CD14-positive monocyte (primary cell): ENCODE measurements at regions not wholly inside any gene's neighbourhood (a gene's known extent, or its start where the extent isn't known, plus 50 kb on each side); places are given as distances from the start of the nearest gene placed in this dataset.

ENCODE experiments used
- DNase-seq, 3 donors: peaks; one replicate each; pipeline ENCODE4 v3.0.0-alpha.2; 2011 to 2022
- H2AFZ ChIP-seq: 2 replicates; pipeline ENCODE4 v1.6.0; 2012; ENCODE audit warnings: mild to moderate bottlenecking, low read depth, low read length, inconsistent platforms; ENCODE audit not compliant: insufficient read depth, poor library complexity, severe bottlenecking
- H3K27ac ChIP-seq, 2 donors: 1 replicate in 1 of 2; 2 replicates in 1 of 2; pipeline ENCODE4 v1.5.1; 2012 to 2013; ENCODE audit warnings: low read length in 2 of 2, control low read depth in 1 of 2, inconsistent platforms in 1 of 2, low read depth in 1 of 2, mild to moderate bottlenecking in 1 of 2
- H3K27me3 ChIP-seq, 2 donors: one replicate each; pipeline versions ENCODE4 v1.6.0 to v1.6.1; 2011 to 2013; ENCODE audit warnings: low read length in 2 of 2; ENCODE audit not compliant: control insufficient read depth in 2 of 2, insufficient read depth in 2 of 2
- H3K36me3 ChIP-seq, 2 donors: replicated peaks in 1 of 2; 1 replicate in 1 of 2; 2 replicates in 1 of 2; pipeline versions ENCODE4 v1.5.1 to v1.6.1; 2012 to 2013; ENCODE audit warnings: low read length in 2 of 2, control low read depth in 1 of 2, inconsistent platforms in 1 of 2, mild to moderate bottlenecking in 1 of 2; ENCODE audit not compliant: insufficient read depth in 2 of 2, control insufficient read depth in 1 of 2
- H3K4me1 ChIP-seq, 2 donors: 1 replicate in 1 of 2; 2 replicates in 1 of 2; pipeline versions ENCODE4 v1.5.1 to v1.6.1; 2012 to 2013; ENCODE audit warnings: low read length in 2 of 2, control low read depth in 1 of 2, inconsistent platforms in 1 of 2, mild to moderate bottlenecking in 1 of 2, moderate library complexity in 1 of 2; ENCODE audit not compliant: insufficient read depth in 2 of 2, control insufficient read depth in 1 of 2
- H3K4me2 ChIP-seq: replicated peaks from 2 replicates; pipeline ENCODE3; 2012; ENCODE audit warnings: low read length, moderate library complexity, mild to moderate bottlenecking; ENCODE audit not compliant: poor library complexity, severe bottlenecking; ENCODE audit errors: extremely low read depth
- H3K4me3 ChIP-seq, 3 experiments: fragments of 200-600 bp in 1 of 3; sonication (generic) in 1 of 3; replicated peaks in 1 of 3; 1 replicate in 2 of 3; 2 replicates in 1 of 3; pipeline ENCODE4 v1.5.1; 2011 to 2013; ENCODE audit warnings: low read length in 3 of 3, mild to moderate bottlenecking in 3 of 3, control low read depth in 2 of 3, low read depth in 2 of 3, inconsistent platforms in 1 of 3, moderate library complexity in 1 of 3
- H3K79me2 ChIP-seq: 2 replicates; pipeline ENCODE4 v1.6.0; 2012; ENCODE audit warnings: mild to moderate bottlenecking, control low read depth, inconsistent platforms, low read length, moderate library complexity; ENCODE audit not compliant: insufficient read depth
- H3K9ac ChIP-seq: 2 replicates; pipeline ENCODE4 v1.6.0; 2017; ENCODE audit warnings: low read length, mild to moderate bottlenecking; ENCODE audit not compliant: insufficient read depth, poor library complexity, severe bottlenecking
- H3K9me3 ChIP-seq, 2 donors: replicated peaks in 1 of 2; 1 replicate in 1 of 2; 2 replicates in 1 of 2; pipeline versions ENCODE4 v1.5.1 to v1.6.1; 2012 to 2013; ENCODE audit warnings: low read length in 2 of 2, control low read depth in 1 of 2; ENCODE audit not compliant: control insufficient read depth in 1 of 2, insufficient read depth in 1 of 2
- H4K20me1 ChIP-seq: 2 replicates; pipeline ENCODE4 v1.6.0; 2012; ENCODE audit warnings: mild to moderate bottlenecking, low read length, control low read depth, moderate library complexity; ENCODE audit not compliant: insufficient read depth
- H3K27ac Mint-ChIP-seq, 7 donors: one replicate each; pipeline ENCODE4 v1.8.0; 2020; ENCODE audit warnings: mild to moderate bottlenecking in 7 of 7, mixed read lengths in 7 of 7, moderate library complexity in 6 of 7, inconsistent platforms in 2 of 7
- H3K27me3 Mint-ChIP-seq, 3 donors: one replicate each; pipeline ENCODE4 v1.8.0; 2021 to 2022; ENCODE audit warnings: low read depth in 3 of 3, mild to moderate bottlenecking in 3 of 3, mixed read lengths in 3 of 3, moderate library complexity in 3 of 3, inconsistent platforms in 1 of 3
- H3K36me3 Mint-ChIP-seq, 2 donors: one replicate each; pipeline ENCODE4 v1.8.0; 2020; ENCODE audit warnings: mixed read lengths in 2 of 2, inconsistent platforms in 1 of 2, mild to moderate bottlenecking in 1 of 2
- H3K4me1 Mint-ChIP-seq: one replicate; pipeline ENCODE4 v1.8.0; 2020; ENCODE audit warnings: mild to moderate bottlenecking, mixed read lengths
- H3K4me3 Mint-ChIP-seq, 2 donors: one replicate each; pipeline ENCODE4 v1.8.0; 2020; ENCODE audit warnings: mild to moderate bottlenecking in 2 of 2, mixed read lengths in 2 of 2, moderate library complexity in 1 of 2
- H3K9me3 Mint-ChIP-seq, 7 donors: one replicate each; pipeline ENCODE4 v1.8.0; 2020 to 2022; ENCODE audit warnings: mixed read lengths in 7 of 7, mild to moderate bottlenecking in 6 of 7, moderate library complexity in 6 of 7, inconsistent platforms in 2 of 7
- WGBS: methylation state at CpG from one replicate; pipeline ENCODE4 v1.1.5; 2013; ENCODE audit warnings: missing lambda C conversion rate; ENCODE audit not compliant: insufficient coverage; 5-methylcytosine and 5-hydroxymethylcytosine counted together
- intact Hi-C, 2 donors: fragments of 100-400 bp; cut with micrococcal nuclease; formaldehyde crosslinking; loops; one replicate each; pipeline versions ENCODE4 v1.15.0 to v1.15.1; 2023
- TF ChIP-seq, protein P1 (sequence below): fragments of 200-600 bp; IDR thresholded peaks from one replicate; pipeline ENCODE4 v1.8.0; 2022; ENCODE audit warnings: antibody characterized with exemption, mild to moderate bottlenecking

DNA sequence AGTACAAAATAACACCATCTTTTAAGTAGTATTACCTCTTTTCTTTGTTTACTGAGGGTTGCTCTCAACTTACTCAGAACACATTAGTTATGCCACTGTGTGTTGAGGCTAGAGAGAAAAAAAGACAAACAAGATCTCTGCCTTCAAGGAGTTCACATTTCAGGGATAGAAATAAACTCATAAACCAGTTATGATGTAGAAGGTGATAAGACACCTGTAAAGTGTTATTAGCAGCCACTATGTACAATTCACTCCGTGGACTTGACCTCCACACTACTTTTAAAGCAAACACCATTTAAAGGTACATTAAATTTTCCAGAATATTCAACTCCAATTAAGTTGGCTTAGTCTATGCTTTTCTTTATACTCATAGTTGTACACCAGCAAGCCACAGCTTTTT, 278.0 kb downstream of the PDGFC start:
- H3K9me3 ChIP-seq = no peaks in the 10 kb centered on the region
- H3K4me3 ChIP-seq = no peak overlapping the region
- no peaks in the 10 kb centered on the region for H3K79me2 ChIP-seq
- H3K27ac ChIP-seq = no peak overlapping the region
- no peak overlapping the region for H2AFZ ChIP-seq
- H3K4me1 Mint-ChIP-seq = no peaks in the 10 kb centered on the region
- peaks cover 0 to 3% (median 0%) of the 10 kb centered on the region in 7 donors for H3K9me3 Mint-ChIP-seq
- no peaks in the 10 kb centered on the region for H3K36me3 ChIP-seq
- H4K20me1 ChIP-seq = no peaks in the 10 kb centered on the region
- no CpG with 5 or more reads among the region's 1 CpG for WGBS
- no peaks in the 10 kb centered on the region for H3K27me3 Mint-ChIP-seq
- no peak for DNase-seq
- no peak overlapping the region for H3K4me3 Mint-ChIP-seq
- intact Hi-C loops = no loop called here
- H3K36me3 Mint-ChIP-seq = no peaks in the 10 kb centered on the region
- H3K4me2 ChIP-seq = no peak overlapping the region
- H3K4me1 ChIP-seq = no peaks in the 10 kb centered on the region
- no peak overlapping the region for H3K9ac ChIP-seq
- H3K27ac Mint-ChIP-seq = no peak overlapping the region
- TF ChIP-seq, protein P1, sequence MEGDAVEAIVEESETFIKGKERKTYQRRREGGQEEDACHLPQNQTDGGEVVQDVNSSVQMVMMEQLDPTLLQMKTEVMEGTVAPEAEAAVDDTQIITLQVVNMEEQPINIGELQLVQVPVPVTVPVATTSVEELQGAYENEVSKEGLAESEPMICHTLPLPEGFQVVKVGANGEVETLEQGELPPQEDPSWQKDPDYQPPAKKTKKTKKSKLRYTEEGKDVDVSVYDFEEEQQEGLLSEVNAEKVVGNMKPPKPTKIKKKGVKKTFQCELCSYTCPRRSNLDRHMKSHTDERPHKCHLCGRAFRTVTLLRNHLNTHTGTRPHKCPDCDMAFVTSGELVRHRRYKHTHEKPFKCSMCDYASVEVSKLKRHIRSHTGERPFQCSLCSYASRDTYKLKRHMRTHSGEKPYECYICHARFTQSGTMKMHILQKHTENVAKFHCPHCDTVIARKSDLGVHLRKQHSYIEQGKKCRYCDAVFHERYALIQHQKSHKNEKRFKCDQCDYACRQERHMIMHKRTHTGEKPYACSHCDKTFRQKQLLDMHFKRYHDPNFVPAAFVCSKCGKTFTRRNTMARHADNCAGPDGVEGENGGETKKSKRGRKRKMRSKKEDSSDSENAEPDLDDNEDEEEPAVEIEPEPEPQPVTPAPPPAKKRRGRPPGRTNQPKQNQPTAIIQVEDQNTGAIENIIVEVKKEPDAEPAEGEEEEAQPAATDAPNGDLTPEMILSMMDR = no peak
- no peaks in the 10 kb centered on the region for H3K27me3 ChIP-seq

GRCh38 chr4:156692016-156692415, 279.6 kb downstream of the PDGFC start:
- H3K27me3 Mint-ChIP-seq = no peaks in the 10 kb centered on the region
- no peaks in the 10 kb centered on the region for H3K27me3 ChIP-seq
- peaks cover 0 to 2% (median 0%) of the 10 kb centered on the region in 7 donors for H3K9me3 Mint-ChIP-seq
- no peaks in the 10 kb centered on the region for H3K4me1 Mint-ChIP-seq
- no peaks in the 10 kb centered on the region for H3K36me3 Mint-ChIP-seq
- intact Hi-C loops = no loop called here
- no peaks in the 10 kb centered on the region for H3K9me3 ChIP-seq
- no peak overlapping the region for H3K4me3 ChIP-seq
- no peaks in the 10 kb centered on the region for H3K79me2 ChIP-seq
- DNase-seq = no peak
- H4K20me1 ChIP-seq = no peaks in the 10 kb centered on the region
- no peak overlapping the region for H2AFZ ChIP-seq
- no peak overlapping the region for H3K9ac ChIP-seq
- no peak overlapping the region for H3K27ac ChIP-seq
- no peaks in the 10 kb centered on the region for H3K36me3 ChIP-seq
- TF ChIP-seq, protein P1 = no peak
- H3K27ac Mint-ChIP-seq = no peak overlapping the region
- H3K4me1 ChIP-seq = no peaks in the 10 kb centered on the region
- WGBS = 100% methylated on average over 1 of the region's 1 CpG
- H3K4me2 ChIP-seq = no peak overlapping the region
- H3K4me3 Mint-ChIP-seq = no peak overlapping the region
